ENCODE measurements at regions not wholly inside any gene's neighbourhood (a gene's known extent, or its start where the extent isn't known, plus 50 kb on each side); places are given as distances from the start of the nearest gene placed in this dataset.
"Not testable (repeated sequence)": the region's sequence is repeated elsewhere in the genome, so short reads cannot be mapped to it uniquely, and the experiment has no call there.

- no peak for DNase-seq (ENCODE audit: low spot score)
- H3K4me1 ChIP-seq (ENCODE audit: insufficient read depth): no peaks in the 10 kb centered on the region
- H3K27me3 ChIP-seq: no peaks in the 10 kb centered on the region
- no peaks in the 10 kb centered on the region for H3K9me3 ChIP-seq (ENCODE audit: low read depth)
- no peak overlapping the region for H2AFZ ChIP-seq
- H3K79me2 ChIP-seq: no peaks in the 10 kb centered on the region
- no peak overlapping the region for H3K4me2 ChIP-seq
- H3K9me2 ChIP-seq (replicated peaks; ENCODE audit: insufficient read depth): no peaks in the 10 kb centered on the region
- no peak overlapping the region for H3K27ac ChIP-seq
- no peaks in the 10 kb centered on the region for H3K36me3 ChIP-seq (replicated peaks; ENCODE audit: insufficient read depth, low read depth)
- TF ChIP-seq EZH2phosphoT487 (IDR thresholded peaks at IDR 0.05; ENCODE audit: low read depth, severe bottlenecking, unreplicated experiment) (no peak), EZH2 (IDR thresholded peaks at IDR 0.05; ENCODE audit: borderline replicate concordance) (no peak), CTCF (IDR thresholded peaks at IDR 0.05; ENCODE audit: poor library complexity) (no peak)
- no peaks in the 10 kb centered on the region for H4K20me1 ChIP-seq (ENCODE audit: insufficient read depth, poor library complexity, severe bottlenecking)
- 37% methylated on average over 2 of the region's 2 CpGs for WGBS (ENCODE audit: low lambda C conversion rate, missing lambda C conversion rate)
- no peak overlapping the region for H3K4me3 ChIP-seq
Observed at GRCh38 chrX:151042842-151043241, 59.7 kb downstream of the HMGB3 start.

- H3K36me3 ChIP-seq (replicated peaks; ENCODE audit: insufficient read depth, low read depth); H3K27me3 ChIP-seq; H4K20me1 ChIP-seq (ENCODE audit: insufficient read depth, poor library complexity, severe bottlenecking); H2AFZ ChIP-seq; H3K4me3 ChIP-seq; H3K9me2 ChIP-seq (replicated peaks; ENCODE audit: insufficient read depth); DNase-seq (ENCODE audit: low spot score); H3K27ac ChIP-seq; H3K9me3 ChIP-seq (ENCODE audit: low read depth); H3K4me1 ChIP-seq (ENCODE audit: insufficient read depth); H3K4me2 ChIP-seq; H3K79me2 ChIP-seq: not testable (repeated sequence)
- WGBS (ENCODE audit: low lambda C conversion rate, missing lambda C conversion rate): 79% methylated on average over 3 of the region's 3 CpGs
Observed at GRCh38 chrX:151066373-151066772, 83.2 kb downstream of the HMGB3 start.

- no peaks in the 10 kb centered on the region for H3K4me1 ChIP-seq (ENCODE audit: insufficient read depth)
- no peak for DNase-seq (ENCODE audit: low spot score)
- no peaks in the 10 kb centered on the region for H3K9me2 ChIP-seq (replicated peaks; ENCODE audit: insufficient read depth)
- H3K9me3 ChIP-seq (ENCODE audit: low read depth): no peaks in the 10 kb centered on the region
- no peaks in the 10 kb centered on the region for H3K36me3 ChIP-seq (replicated peaks; ENCODE audit: insufficient read depth, low read depth)
- no peak overlapping the region for H2AFZ ChIP-seq
- no peak overlapping the region for H3K4me3 ChIP-seq
- no peaks in the 10 kb centered on the region for H3K27me3 ChIP-seq
- 93% methylated on average over 12 of the region's 12 CpGs for WGBS (ENCODE audit: low lambda C conversion rate, missing lambda C conversion rate)
- H3K4me2 ChIP-seq: no peak overlapping the region
- no peaks in the 10 kb centered on the region for H4K20me1 ChIP-seq (ENCODE audit: insufficient read depth, poor library complexity, severe bottlenecking)
- no peak overlapping the region for H3K27ac ChIP-seq
- TF ChIP-seq EZH2phosphoT487 (IDR thresholded peaks at IDR 0.05; ENCODE audit: low read depth, severe bottlenecking, unreplicated experiment) (no peak), CTCF (IDR thresholded peaks at IDR 0.05; ENCODE audit: poor library complexity) (no peak), EZH2 (IDR thresholded peaks at IDR 0.05; ENCODE audit: borderline replicate concordance) (no peak)
- no peaks in the 10 kb centered on the region for H3K79me2 ChIP-seq
Observed at GRCh38 chrX:151073767-151074166, 90.6 kb downstream of the HMGB3 start.

GRCh38 chrX:151081016-151081415, 95.4 kb upstream of the GPR50 start:
- no peak overlapping the region for H3K4me3 ChIP-seq

More at GRCh38 chrX:151081016-151081415, 95.4 kb upstream of the GPR50 start:
- WGBS (ENCODE audit: low lambda C conversion rate, missing lambda C conversion rate): 70% methylated on average over 9 of the region's 9 CpGs
- TF ChIP-seq CTCF (IDR thresholded peaks at IDR 0.05; ENCODE audit: poor library complexity): no peak
- no peak for TF ChIP-seq EZH2phosphoT487 (IDR thresholded peaks at IDR 0.05; ENCODE audit: low read depth, severe bottlenecking, unreplicated experiment)
- TF ChIP-seq EZH2 (IDR thresholded peaks at IDR 0.05; ENCODE audit: borderline replicate concordance): no peak
- no peaks in the 10 kb centered on the region for H3K4me1 ChIP-seq (ENCODE audit: insufficient read depth)
- H3K36me3 ChIP-seq (replicated peaks; ENCODE audit: insufficient read depth, low read depth): no peaks in the 10 kb centered on the region
- H4K20me1 ChIP-seq (ENCODE audit: insufficient read depth, poor library complexity, severe bottlenecking): no peaks in the 10 kb centered on the region
- no peaks in the 10 kb centered on the region for H3K9me3 ChIP-seq (ENCODE audit: low read depth)
- no peak overlapping the region for H2AFZ ChIP-seq
- H3K79me2 ChIP-seq: no peaks in the 10 kb centered on the region
- no peak overlapping the region for H3K4me2 ChIP-seq
- no peaks in the 10 kb centered on the region for H3K27me3 ChIP-seq
- DNase-seq (ENCODE audit: low spot score): no peak
- H3K27ac ChIP-seq: no peak overlapping the region
- no peaks in the 10 kb centered on the region for H3K9me2 ChIP-seq (replicated peaks; ENCODE audit: insufficient read depth)
